ENCODE measurements at regions not wholly inside any gene's neighbourhood (a gene's known extent, or its start where the extent isn't known, plus 50 kb on each side); places are given as distances from the start of the nearest gene placed in this dataset.

- no peaks in the 10 kb centered on the region for H3K79me2 ChIP-seq (ENCODE audit: insufficient read depth, low read length)
- H3K4me2 ChIP-seq (ENCODE audit: low read depth, low read length, poor library complexity, severe bottlenecking) = no peak overlapping the region
- H3K4me3 ChIP-seq (ENCODE audit: insufficient read depth, low read length, poor library complexity, severe bottlenecking) = no peak overlapping the region
These were observed 428.9 kb upstream of the IL12A start for GRCh38 chr3:159559771-159560170.

DNA sequence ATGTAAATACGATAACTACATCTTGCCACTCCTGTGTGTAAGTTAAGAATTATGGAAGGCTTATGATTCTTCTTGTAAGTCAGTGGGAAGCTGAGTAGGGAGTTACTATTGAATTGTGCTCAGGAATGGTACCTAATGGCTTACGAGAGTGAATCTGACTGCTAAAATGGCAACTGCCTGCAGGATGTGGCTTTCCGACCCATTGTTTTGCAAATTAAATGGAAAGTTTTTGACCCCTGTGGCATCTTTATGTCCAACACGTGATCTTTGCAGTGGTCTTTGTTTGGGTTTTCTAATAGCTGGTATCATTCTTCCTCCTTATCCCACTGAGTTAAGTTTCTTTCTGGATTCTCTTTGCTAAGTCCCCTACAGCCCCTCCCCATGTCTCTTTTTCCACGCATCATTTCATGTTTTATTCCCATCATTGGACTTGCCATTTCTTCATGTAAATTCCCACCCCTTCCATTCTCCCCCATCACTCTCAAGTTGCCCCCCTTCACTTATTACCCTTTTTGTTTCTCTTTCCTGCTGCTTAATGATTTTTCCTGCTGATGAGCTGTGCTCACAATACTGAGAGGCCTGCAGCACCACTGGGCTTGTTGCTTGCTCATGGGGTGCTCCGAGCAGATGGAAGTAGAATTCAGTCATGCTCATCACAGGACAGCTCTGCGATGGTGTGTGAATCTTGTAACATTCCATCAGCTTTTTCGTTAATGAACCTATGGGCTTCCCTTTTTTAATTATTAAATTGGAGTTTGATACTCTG lies 428.2 kb upstream of the IL12A start:
- H3K36me3 ChIP-seq (ENCODE audit: low read length) = no peaks in the 10 kb centered on the region
- no peaks in the 10 kb centered on the region for H3F3A ChIP-seq (ENCODE audit: insufficient read depth)
- no peak overlapping the region for H3K27ac ChIP-seq (ENCODE audit: low read depth, low read length)
- H2AFZ ChIP-seq (ENCODE audit: low read depth, low read length, severe bottlenecking) = no peak overlapping the region
- TF ChIP-seq, protein P1, sequence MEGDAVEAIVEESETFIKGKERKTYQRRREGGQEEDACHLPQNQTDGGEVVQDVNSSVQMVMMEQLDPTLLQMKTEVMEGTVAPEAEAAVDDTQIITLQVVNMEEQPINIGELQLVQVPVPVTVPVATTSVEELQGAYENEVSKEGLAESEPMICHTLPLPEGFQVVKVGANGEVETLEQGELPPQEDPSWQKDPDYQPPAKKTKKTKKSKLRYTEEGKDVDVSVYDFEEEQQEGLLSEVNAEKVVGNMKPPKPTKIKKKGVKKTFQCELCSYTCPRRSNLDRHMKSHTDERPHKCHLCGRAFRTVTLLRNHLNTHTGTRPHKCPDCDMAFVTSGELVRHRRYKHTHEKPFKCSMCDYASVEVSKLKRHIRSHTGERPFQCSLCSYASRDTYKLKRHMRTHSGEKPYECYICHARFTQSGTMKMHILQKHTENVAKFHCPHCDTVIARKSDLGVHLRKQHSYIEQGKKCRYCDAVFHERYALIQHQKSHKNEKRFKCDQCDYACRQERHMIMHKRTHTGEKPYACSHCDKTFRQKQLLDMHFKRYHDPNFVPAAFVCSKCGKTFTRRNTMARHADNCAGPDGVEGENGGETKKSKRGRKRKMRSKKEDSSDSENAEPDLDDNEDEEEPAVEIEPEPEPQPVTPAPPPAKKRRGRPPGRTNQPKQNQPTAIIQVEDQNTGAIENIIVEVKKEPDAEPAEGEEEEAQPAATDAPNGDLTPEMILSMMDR (IDR thresholded peaks at IDR 0.05; ENCODE audit: insufficient read depth, low read length, poor library complexity, severe bottlenecking) = no peak
- TF ChIP-seq EZH2phosphoT487 (conservative IDR thresholded peaks at IDR 0.05; ENCODE audit: low read length) = no peak
- H4K20me1 ChIP-seq (ENCODE audit: low read depth, low read length) = no peaks in the 10 kb centered on the region
- H3K79me2 ChIP-seq (ENCODE audit: insufficient read depth, low read length) = no peaks in the 10 kb centered on the region
- H3K9me3 ChIP-seq (ENCODE audit: insufficient read depth, low read length) = no peaks in the 10 kb centered on the region
- H3K9ac ChIP-seq (ENCODE audit: low read length) = no peak overlapping the region
- no peak overlapping the region for H3K4me3 ChIP-seq (ENCODE audit: insufficient read depth, low read length, poor library complexity, severe bottlenecking)
- no peaks in the 10 kb centered on the region for H3K9me2 ChIP-seq (replicated peaks; ENCODE audit: insufficient read depth, low read length)
- H3K4me2 ChIP-seq (ENCODE audit: low read depth, low read length, poor library complexity, severe bottlenecking) = no peak overlapping the region
- no peaks in the 10 kb centered on the region for H3K27me3 ChIP-seq (ENCODE audit: low read length)

More at GRCh38 chr3:159559771-159560170, 428.9 kb upstream of the IL12A start:
- no peak overlapping the region for H3K9ac ChIP-seq (ENCODE audit: low read length)
- H3K9me2 ChIP-seq (replicated peaks; ENCODE audit: insufficient read depth, low read length) = no peaks in the 10 kb centered on the region
- H3K27me3 ChIP-seq (ENCODE audit: low read length) = no peaks in the 10 kb centered on the region
- no peaks in the 10 kb centered on the region for H4K20me1 ChIP-seq (ENCODE audit: low read depth, low read length)
- H3K9me3 ChIP-seq (ENCODE audit: insufficient read depth, low read length) = no peaks in the 10 kb centered on the region
- no peaks in the 10 kb centered on the region for H3F3A ChIP-seq (ENCODE audit: insufficient read depth)
- no peak overlapping the region for H3K27ac ChIP-seq (ENCODE audit: low read depth, low read length)
- no peak overlapping the region for H2AFZ ChIP-seq (ENCODE audit: low read depth, low read length, severe bottlenecking)
- H3K36me3 ChIP-seq (ENCODE audit: low read length) = no peaks in the 10 kb centered on the region
- TF ChIP-seq, protein P1 (IDR thresholded peaks at IDR 0.05; ENCODE audit: insufficient read depth, low read length, poor library complexity, severe bottlenecking) = no peak
- no peak for TF ChIP-seq EZH2phosphoT487 (conservative IDR thresholded peaks at IDR 0.05; ENCODE audit: low read length)

- TF ChIP-seq, protein P1 (IDR thresholded peaks at IDR 0.05; ENCODE audit: insufficient read depth, low read length, poor library complexity, severe bottlenecking) = no peak
- no peak for TF ChIP-seq EZH2phosphoT487 (conservative IDR thresholded peaks at IDR 0.05; ENCODE audit: low read length)
- H3F3A ChIP-seq (ENCODE audit: insufficient read depth) = no peaks in the 10 kb centered on the region
- H3K9me2 ChIP-seq (replicated peaks; ENCODE audit: insufficient read depth, low read length) = no peaks in the 10 kb centered on the region
These were observed 423.3 kb upstream of the IL12A start for GRCh38 chr3:159565313-159565712.

More at GRCh38 chr3:159565313-159565712, 423.3 kb upstream of the IL12A start:
- Histone ChIP-seq H3K27me3 (ENCODE audit: low read length) (no peaks in the 10 kb centered on the region), H3K4me3 (ENCODE audit: insufficient read depth, low read length, poor library complexity, severe bottlenecking) (no peak overlapping the region), H4K20me1 (ENCODE audit: low read depth, low read length) (no peaks in the 10 kb centered on the region), H3K9me3 (ENCODE audit: insufficient read depth, low read length) (no peaks in the 10 kb centered on the region), H3K9ac (ENCODE audit: low read length) (no peak overlapping the region), H3K4me2 (ENCODE audit: low read depth, low read length, poor library complexity, severe bottlenecking) (no peak overlapping the region), H3K79me2 (ENCODE audit: insufficient read depth, low read length) (no peaks in the 10 kb centered on the region), H3K36me3 (ENCODE audit: low read length) (no peaks in the 10 kb centered on the region), H3K27ac (ENCODE audit: low read depth, low read length) (no peak overlapping the region), H2AFZ (ENCODE audit: low read depth, low read length, severe bottlenecking) (no peak overlapping the region)

Measured in SU-DHL-6 (cell line).